MCF 10A (cell line): ENCODE measurements at regions not wholly inside any gene's neighbourhood (a gene's known extent, or its start where the extent isn't known, plus 50 kb on each side); places are given as distances from the start of the nearest gene placed in this dataset.

Experiments
- BruUV-seq: library from RNA; stranded (reverse); fragments of 400-500 nt; replicated peaks from 2 replicates; lab custom pipeline; 2021; lab: Mats Ljungman, UMichigan
- CTCF ChIA-PET: fragments of 300-600 bp; sonication (Branson Sonifier 250); formaldehyde crosslinking; extraction: SDS; loops from one replicate; lab custom pipeline; 2021; ENCODE audit warnings: antibody characterized with exemption, inconsistent platforms; lab: Yijun Ruan, JAX
- POLR2A ChIA-PET: fragments of 300-600, 350-650 bp; sonication (Branson Sonifier 250); formaldehyde crosslinking; extraction: SDS; loops from one replicate; lab custom pipeline; 2020; ENCODE audit warnings: antibody characterized with exemption, inconsistent platforms; lab: Yijun Ruan, JAX
- DNase-seq: peaks from one replicate; pipeline ENCODE4 v3.0.0-alpha.2; 2018; ENCODE audit not compliant: unreplicated experiment
- H3K27ac Mint-ChIP-seq: one replicate; pipeline ENCODE4 v1.8.0; 2022; ENCODE audit warnings: mild to moderate bottlenecking, low read depth, mixed read lengths; ENCODE audit not compliant: unreplicated experiment
- H3K27me3 Mint-ChIP-seq: one replicate; pipeline ENCODE4 v1.8.0; 2022; ENCODE audit warnings: mixed read lengths; ENCODE audit not compliant: insufficient read depth, unreplicated experiment
- H3K36me3 Mint-ChIP-seq: one replicate; pipeline ENCODE4 v1.8.0; 2022; ENCODE audit warnings: mild to moderate bottlenecking, moderate library complexity, mixed read lengths; ENCODE audit not compliant: insufficient read depth, unreplicated experiment
- H3K4me1 Mint-ChIP-seq: one replicate; pipeline ENCODE4 v1.8.0; 2022; ENCODE audit warnings: mixed read lengths; ENCODE audit not compliant: insufficient read depth, unreplicated experiment
- H3K4me3 Mint-ChIP-seq: one replicate; pipeline ENCODE4 v1.8.0; 2022; ENCODE audit warnings: mild to moderate bottlenecking, moderate library complexity, mixed read lengths; ENCODE audit not compliant: unreplicated experiment
- H3K9me3 Mint-ChIP-seq: one replicate; pipeline ENCODE4 v1.8.0; 2022; ENCODE audit warnings: mixed read lengths; ENCODE audit not compliant: unreplicated experiment
- CTCF ChIP-seq: fragments of 200-600 bp; IDR thresholded peaks from one replicate; pipeline ENCODE4 v1.8.0; 2022; ENCODE audit warnings: antibody characterized with exemption, mild to moderate bottlenecking; ENCODE audit not compliant: unreplicated experiment
- intact Hi-C: fragments of 100-400 bp; cut with micrococcal nuclease; formaldehyde crosslinking; loops from 2 replicates; pipeline ENCODE4 v1.14.1; 2022

DNA sequence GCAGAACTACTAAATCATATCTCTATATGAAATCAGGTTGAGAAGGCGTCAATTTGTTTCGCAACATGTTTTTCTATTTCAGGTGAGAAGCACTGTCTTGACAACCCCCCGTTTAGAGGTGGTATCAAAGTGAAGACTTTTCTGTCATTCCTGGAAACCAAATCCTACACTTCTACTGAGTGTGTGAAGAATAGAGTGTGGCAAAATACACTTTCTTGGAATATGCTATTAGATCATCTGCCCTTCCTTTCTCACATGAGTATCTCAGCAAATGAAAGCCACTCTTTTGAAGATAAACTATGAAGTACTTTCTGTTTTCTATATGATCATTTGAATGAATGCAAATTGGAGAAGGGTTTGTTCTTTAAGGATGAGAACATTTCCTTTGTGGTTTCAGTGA, 174.0 kb upstream of the FMR1 start:
- ChIA-PET POLR2A (no interaction called here), CTCF (interaction anchor here (0.9 kb wide), 1 partner anchor 10 kb away, joined by 3 read pairs; no protein-coding TSS in a partner anchor)
- peaks cover 16% of the 10 kb centered on the region for H3K9me3 Mint-ChIP-seq
- DNase-seq = peak; percentile 4
- no peaks in the 10 kb centered on the region for H3K27me3 Mint-ChIP-seq
- H3K4me3 Mint-ChIP-seq = no peak overlapping the region
- intact Hi-C loops = no loop called here
- peak overlapping the region; percentile 55 for H3K27ac Mint-ChIP-seq
- peaks cover 15% of the 10 kb centered on the region for H3K4me1 Mint-ChIP-seq
- no peak for TF ChIP-seq CTCF
- BruUV-seq = no TSS peak
- no peaks in the 10 kb centered on the region for H3K36me3 Mint-ChIP-seq

DNA sequence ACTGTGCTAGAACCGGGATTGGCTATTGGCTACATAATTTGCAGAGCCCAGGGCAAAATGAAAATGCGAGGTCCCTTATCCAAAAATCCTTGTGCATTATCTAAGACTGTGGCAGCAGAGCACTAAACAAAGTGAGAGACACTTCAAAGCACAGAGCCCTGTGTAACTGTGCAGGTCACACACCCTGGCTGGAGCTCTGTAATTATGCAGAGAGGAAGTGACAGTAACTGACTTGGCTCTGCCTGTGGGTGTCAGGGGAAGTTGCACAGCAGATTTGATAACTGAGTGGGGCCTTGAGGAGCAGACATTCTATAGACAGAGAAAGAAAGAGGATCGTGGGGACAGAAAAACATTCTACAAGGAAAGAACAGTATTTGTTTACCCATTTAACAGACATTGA, 173.5 kb upstream of the FMR1 start:
- H3K27me3 Mint-ChIP-seq = no peaks in the 10 kb centered on the region
- intact Hi-C loops = no loop called here
- H3K9me3 Mint-ChIP-seq = peaks cover 16% of the 10 kb centered on the region
- CTCF ChIA-PET = no interaction called here
- H3K27ac Mint-ChIP-seq = peak overlapping the region; percentile 55
- POLR2A ChIA-PET = interaction anchor here (0.7 kb wide), 1 partner anchor 71 kb away, joined by 4 read pairs; no protein-coding TSS in a partner anchor
- no peak overlapping the region for H3K4me3 Mint-ChIP-seq
- no peak for TF ChIP-seq CTCF
- H3K36me3 Mint-ChIP-seq = no peaks in the 10 kb centered on the region
- DNase-seq = no peak
- BruUV-seq = no TSS peak
- H3K4me1 Mint-ChIP-seq = peaks cover 15% of the 10 kb centered on the region

- no peak overlapping the region for H3K27ac Mint-ChIP-seq
- no TSS peak for BruUV-seq
- no peaks in the 10 kb centered on the region for H3K36me3 Mint-ChIP-seq
- no peak for DNase-seq
- CTCF ChIA-PET = interaction anchor here (0.6 to 0.7 kb wide), 2 partner anchors 45 to 70 kb away, joined by 3 read pairs; no protein-coding TSS in a partner anchor
- no peak for TF ChIP-seq CTCF
- POLR2A ChIA-PET = interaction anchor here (0.7 kb wide), 1 partner anchor 72 kb away, joined by 4 read pairs; no protein-coding TSS in a partner anchor
- intact Hi-C loops = no loop called here
- H3K9me3 Mint-ChIP-seq = peaks cover 15% of the 10 kb centered on the region
- H3K27me3 Mint-ChIP-seq = no peaks in the 10 kb centered on the region
- no peak overlapping the region for H3K4me3 Mint-ChIP-seq
- peaks cover 15% of the 10 kb centered on the region for H3K4me1 Mint-ChIP-seq
Observed at GRCh38 chrX:147739196-147739595, 172.5 kb upstream of the FMR1 start.

GRCh38 chrX:147741776-147742175, 169.9 kb upstream of the FMR1 start:
- Mint-ChIP-seq H3K27me3 (no peaks in the 10 kb centered on the region), H3K9me3 (peaks cover 20% of the 10 kb centered on the region), H3K36me3 (no peaks in the 10 kb centered on the region), H3K4me3 (no peak overlapping the region), H3K4me1 (peaks cover 15% of the 10 kb centered on the region), H3K27ac (no peak overlapping the region)
- no peak for DNase-seq
- TF ChIP-seq CTCF = no peak
- CTCF ChIA-PET = interaction anchor here (1.2 kb wide), 1 partner anchor 9 kb away, joined by 3 read pairs; no protein-coding TSS in a partner anchor
- intact Hi-C loops = no loop called here
- POLR2A ChIA-PET = no interaction called here
- BruUV-seq = no TSS peak
